ENCODE measurements at regions not wholly inside any gene's neighbourhood (a gene's known extent, or its start where the extent isn't known, plus 50 kb on each side); places are given as distances from the start of the nearest gene placed in this dataset.

GRCh38 chr2:194566907-194567660 lies 1089.9 kb upstream of the SLC39A10 start:
- no peaks in the 10 kb centered on the region for H3K23me2 ChIP-seq (ENCODE audit: low read depth, low read length)
- no peak overlapping the region for H3K56ac ChIP-seq (replicated peaks; ENCODE audit: insufficient read length, low read depth, low read length)
- no peak overlapping the region for H3K14ac ChIP-seq (ENCODE audit: insufficient read length)
- CTCF ChIA-PET (ENCODE audit: partially characterized antibody): interaction anchor here (1.0 kb wide), 1 partner anchor 248 kb away, joined by 4 read pairs; no protein-coding TSS in a partner anchor
- no peak overlapping the region for H2BK5ac ChIP-seq (ENCODE audit: low read depth, low read length)
- H3K4me3 ChIP-seq (ENCODE audit: extremely low read depth in 1 of 4, insufficient read depth in 2 of 4, low read depth in 3 of 4, low read length in 4 of 4): no peak overlapping the region
- H2BK15ac ChIP-seq (ENCODE audit: low read length): no peak overlapping the region
- no peak overlapping the region for H4K8ac ChIP-seq (ENCODE audit: extremely low read depth, insufficient read depth, low read length)
- H2BK12ac ChIP-seq (ENCODE audit: low read depth, low read length): no peak overlapping the region
- POLR2A ChIA-PET (ENCODE audit: partially characterized antibody): no interaction called here
- no peaks in the 10 kb centered on the region for H3K4me1 ChIP-seq (replicated peaks in 1 of 4; ENCODE audit: control insufficient read depth in 3 of 4, insufficient read depth in 4 of 4, low read length in 3 of 4)
- H2AFZ ChIP-seq (ENCODE audit: low read length): no peak overlapping the region
- no peak overlapping the region for H3K4me2 ChIP-seq (ENCODE audit: insufficient read depth in 1 of 2, low read depth in 2 of 2, low read length in 2 of 2)
- H2BK120ac ChIP-seq (replicated peaks; ENCODE audit: low read depth, low read length): no peak overlapping the region
- H3K79me1 ChIP-seq (ENCODE audit: low read depth, low read length): no peaks in the 10 kb centered on the region
- no peak overlapping the region for H3K18ac ChIP-seq (ENCODE audit: extremely low read depth, low read length)
- H3K27me3 ChIP-seq (replicated peaks in 1 of 4; ENCODE audit: control insufficient read depth in 3 of 4, extremely low read depth in 1 of 4, insufficient read depth in 3 of 4, low read length in 3 of 4): no peaks in the 10 kb centered on the region
- no peak overlapping the region for H3K4ac ChIP-seq (replicated peaks; ENCODE audit: insufficient read length, low read depth, low read length)
- WGBS, 2 experiments (ENCODE audit: extremely low coverage in 1 of 2, insufficient coverage in 1 of 2, insufficient read length in 1 of 2, insufficient replicate concordance in 2 of 2, low coverage in 1 of 2, low lambda C conversion rate in 2 of 2, missing lambda C conversion rate in 1 of 2): 75% methylated on average over 1 of the region's 1 CpG; no CpG with 5 or more reads in 1 of the 2 experiments
- H2AK5ac ChIP-seq (ENCODE audit: low read depth, low read length): no peak overlapping the region
- no peak overlapping the region for H2BK20ac ChIP-seq (ENCODE audit: low read length)
- H3K27ac ChIP-seq (ENCODE audit: low read depth, low read length): no peak overlapping the region
- H4K20me1 ChIP-seq (replicated peaks in 1 of 2; ENCODE audit: control insufficient read depth in 1 of 2, insufficient read depth in 2 of 2, low read length in 2 of 2): no peaks in the 10 kb centered on the region
- FAIRE-seq (no peak), DNase-seq (ENCODE audit: low read depth in 1 of 2, low spot score in 2 of 2) (no peak)
- no peak overlapping the region for H3K9ac ChIP-seq (replicated peaks in 1 of 4; ENCODE audit: extremely low read depth in 1 of 4, low read depth in 3 of 4, low read length in 3 of 4)
- H3K36me3 ChIP-seq (ENCODE audit: control insufficient read depth in 2 of 4, insufficient read depth in 4 of 4, low read length in 3 of 4): no peaks in the 10 kb centered on the region
- H3K9me3 ChIP-seq (ENCODE audit: insufficient read depth in 2 of 2, low read depth in 1 of 2, low read length in 1 of 2): no peaks in the 10 kb centered on the region
- H4K91ac ChIP-seq (replicated peaks; ENCODE audit: insufficient read length, low read length): no peak overlapping the region
- no peaks in the 10 kb centered on the region for H3K79me2 ChIP-seq (ENCODE audit: control insufficient read depth in 1 of 2, insufficient read depth in 2 of 2, low read length in 2 of 2)
- H3K23ac ChIP-seq (ENCODE audit: insufficient read length): no peak overlapping the region
- no peak overlapping the region for H4K5ac ChIP-seq (ENCODE audit: insufficient read length, low read depth, low read length)
- TF ChIP-seq KDM4A (IDR thresholded peaks at IDR 0.05; ENCODE audit: low read depth, low read length, severe bottlenecking) (no peak), E2F6 (IDR thresholded peaks at IDR 0.05) (no peak), BCL11A (IDR thresholded peaks at IDR 0.05; ENCODE audit: low read depth in 2 of 2, low read length in 2 of 2) (no peak), SP4 (IDR thresholded peaks at IDR 0.05; ENCODE audit: low read length) (no peak), CTCF (IDR thresholded peaks at IDR 0.05; ENCODE audit: control extremely low read depth in 1 of 3, insufficient read depth in 1 of 3, low read depth in 1 of 3, low read length in 3 of 3) (no peak), TBP (IDR thresholded peaks at IDR 0.05; ENCODE audit: low read depth, low read length) (no peak), ATF3 (IDR thresholded peaks at IDR 0.05; ENCODE audit: insufficient read depth, low read depth, low read length) (no peak)
